Thoracic aorta (tissue), 2 donors: ENCODE measurements at regions not wholly inside any gene's neighbourhood (a gene's known extent, or its start where the extent isn't known, plus 50 kb on each side); places are given as distances from the start of the nearest gene placed in this dataset.

Experiments
- ATAC-seq: fragments of 150-250 bp; one replicate; pipeline ENCODE4 v1.8.0; 2017; ENCODE audit warnings: low read depth; ENCODE audit not compliant: insufficient number of reproducible peaks, low FRiP score
- DNase-seq: peaks from one replicate; pipeline ENCODE4 v3.0.0-alpha.2; 2020; ENCODE audit warnings: low spot score
- H3K27ac ChIP-seq, 2 donors: fragments of 200-600 bp; sonication (generic); 1 replicate in 1 of 2; 2 replicates in 1 of 2; pipeline ENCODE4 v1.5.1; 2016; ENCODE audit warnings: mild to moderate bottlenecking in 2 of 2, moderate library complexity in 2 of 2
- H3K27me3 ChIP-seq: fragments of 200-600 bp; sonication (generic); replicated peaks from 2 replicates; pipeline ENCODE4 v1.6.0; 2016; ENCODE audit warnings: mild to moderate bottlenecking; ENCODE audit not compliant: insufficient read depth
- H3K36me3 ChIP-seq: fragments of 200-600 bp; sonication (generic); one replicate; pipeline ENCODE4 v1.5.1; 2016
- H3K4me1 ChIP-seq, 2 donors: fragments of 200-600 bp; sonication (generic); 1 replicate in 1 of 2; 2 replicates in 1 of 2; pipeline versions ENCODE4 v1.5.1 to v1.6.0; 2016; ENCODE audit warnings: low read depth in 2 of 2, mild to moderate bottlenecking in 1 of 2; ENCODE audit not compliant: control insufficient read depth in 1 of 2
- H3K4me3 ChIP-seq: fragments of 200-600 bp; sonication (generic); 2 replicates; pipeline ENCODE4 v1.5.1; 2016; ENCODE audit warnings: mild to moderate bottlenecking
- H3K9me3 ChIP-seq: fragments of 200-600 bp; sonication (generic); 2 replicates; pipeline ENCODE4 v1.5.1; 2016
- TF ChIP-seq, protein P1 (sequence below): fragments of 200-600 bp; sonication (generic); IDR thresholded peaks from one replicate; pipeline ENCODE4 v1.5.1; 2019; ENCODE audit warnings: antibody characterized with exemption

DNA sequence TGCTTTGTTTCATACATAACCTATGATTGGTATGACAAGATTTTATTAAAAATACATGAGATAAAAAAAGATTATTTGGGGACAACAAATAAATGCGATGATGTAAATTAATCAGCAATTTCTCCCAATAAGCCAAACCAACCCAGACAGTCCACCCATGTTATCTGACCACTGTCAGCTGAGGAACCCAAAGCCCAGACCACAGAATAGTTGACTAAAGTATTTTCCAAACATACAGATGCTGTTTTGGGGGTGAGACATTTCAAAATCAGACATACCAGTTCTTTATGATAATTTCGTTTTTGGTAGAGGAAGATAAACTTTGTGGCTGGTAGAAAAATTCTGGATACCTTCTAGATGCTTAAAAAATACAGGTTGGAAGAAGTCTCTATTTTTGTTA is 650.8 kb upstream of the FAM241A start:
- H3K9me3 ChIP-seq = no peaks in the 10 kb centered on the region
- H3K4me3 ChIP-seq = no peak overlapping the region
- no peaks in the 10 kb centered on the region for H3K27me3 ChIP-seq
- DNase-seq = no peak
- H3K36me3 ChIP-seq = no peaks in the 10 kb centered on the region
- H3K4me1 ChIP-seq = no peaks in the 10 kb centered on the region
- ATAC-seq = no peak
- TF ChIP-seq, protein P1, sequence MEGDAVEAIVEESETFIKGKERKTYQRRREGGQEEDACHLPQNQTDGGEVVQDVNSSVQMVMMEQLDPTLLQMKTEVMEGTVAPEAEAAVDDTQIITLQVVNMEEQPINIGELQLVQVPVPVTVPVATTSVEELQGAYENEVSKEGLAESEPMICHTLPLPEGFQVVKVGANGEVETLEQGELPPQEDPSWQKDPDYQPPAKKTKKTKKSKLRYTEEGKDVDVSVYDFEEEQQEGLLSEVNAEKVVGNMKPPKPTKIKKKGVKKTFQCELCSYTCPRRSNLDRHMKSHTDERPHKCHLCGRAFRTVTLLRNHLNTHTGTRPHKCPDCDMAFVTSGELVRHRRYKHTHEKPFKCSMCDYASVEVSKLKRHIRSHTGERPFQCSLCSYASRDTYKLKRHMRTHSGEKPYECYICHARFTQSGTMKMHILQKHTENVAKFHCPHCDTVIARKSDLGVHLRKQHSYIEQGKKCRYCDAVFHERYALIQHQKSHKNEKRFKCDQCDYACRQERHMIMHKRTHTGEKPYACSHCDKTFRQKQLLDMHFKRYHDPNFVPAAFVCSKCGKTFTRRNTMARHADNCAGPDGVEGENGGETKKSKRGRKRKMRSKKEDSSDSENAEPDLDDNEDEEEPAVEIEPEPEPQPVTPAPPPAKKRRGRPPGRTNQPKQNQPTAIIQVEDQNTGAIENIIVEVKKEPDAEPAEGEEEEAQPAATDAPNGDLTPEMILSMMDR = no peak
- no peak overlapping the region for H3K27ac ChIP-seq

- H3K36me3 ChIP-seq = no peaks in the 10 kb centered on the region
- TF ChIP-seq, protein P1 = no peak
- no peak overlapping the region for H3K27ac ChIP-seq
- no peaks in the 10 kb centered on the region for H3K4me1 ChIP-seq
- DNase-seq = no peak
- no peak overlapping the region for H3K4me3 ChIP-seq
- H3K9me3 ChIP-seq = no peaks in the 10 kb centered on the region
- H3K27me3 ChIP-seq = no peaks in the 10 kb centered on the region
- no peak for ATAC-seq
Measured at GRCh38 chr4:111494971-111495370, 650.3 kb upstream of the FAM241A start.

GRCh38 chr4:111499291-111499690 is 646.0 kb upstream of the FAM241A start:
- TF ChIP-seq, protein P1 = no peak
- Histone ChIP-seq H3K4me3 (no peak overlapping the region), H3K9me3 (no peaks in the 10 kb centered on the region), H3K36me3 (no peaks in the 10 kb centered on the region), H3K4me1 (no peaks in the 10 kb centered on the region), H3K27ac (no peak overlapping the region), H3K27me3 (no peaks in the 10 kb centered on the region)
- ATAC-seq (no peak), DNase-seq (no peak)

GRCh38 chr4:111499706-111500105 is 645.5 kb upstream of the FAM241A start:
- H3K9me3 ChIP-seq = no peaks in the 10 kb centered on the region
- H3K4me3 ChIP-seq = no peak overlapping the region
- DNase-seq = no peak
- no peak for ATAC-seq
- TF ChIP-seq, protein P1 = no peak
- H3K27me3 ChIP-seq = no peaks in the 10 kb centered on the region
- no peaks in the 10 kb centered on the region for H3K36me3 ChIP-seq
- H3K27ac ChIP-seq = no peak overlapping the region
- H3K4me1 ChIP-seq = no peaks in the 10 kb centered on the region

GRCh38 chr4:111500858-111501257 is 644.4 kb upstream of the FAM241A start:
- TF ChIP-seq, protein P1 = no peak
- Histone ChIP-seq H3K9me3 (no peaks in the 10 kb centered on the region), H3K4me1 (no peaks in the 10 kb centered on the region), H3K36me3 (no peaks in the 10 kb centered on the region), H3K4me3 (no peak overlapping the region), H3K27ac (no peak overlapping the region), H3K27me3 (no peaks in the 10 kb centered on the region)
- no peak for DNase-seq
- ATAC-seq = no peak
